Colonic mucosa (tissue), 4 donors: ENCODE measurements at regions not wholly inside any gene's neighbourhood (a gene's known extent, or its start where the extent isn't known, plus 50 kb on each side); places are given as distances from the start of the nearest gene placed in this dataset.

Source experiments
- DNase-seq: peaks from one replicate; pipeline ENCODE4 v3.0.0-alpha.2; 2020
- H3K27ac ChIP-seq: fragments of 200-600 bp; one replicate; pipeline ENCODE4 v1.8.0; 2021
- H3K27me3 ChIP-seq: fragments of 200-600 bp; one replicate; pipeline ENCODE4 v1.8.0; 2021
- H3K36me3 ChIP-seq: fragments of 200-600 bp; one replicate; pipeline ENCODE4 v1.8.0; 2021
- H3K4me1 ChIP-seq: fragments of 200-600 bp; one replicate; pipeline ENCODE4 v1.8.0; 2021; ENCODE audit warnings: mild to moderate bottlenecking
- H3K4me3 ChIP-seq: fragments of 200-600 bp; one replicate; pipeline ENCODE4 v1.8.0; 2021
- H3K9ac ChIP-seq, 2 donors: one replicate each; pipeline ENCODE4 v1.7.0; 2013; ENCODE audit warnings: control low read depth in 2 of 2, low read depth in 2 of 2, low read length in 2 of 2
- H3K9me3 ChIP-seq: fragments of 200-600 bp; one replicate; pipeline ENCODE4 v1.8.0; 2021
- intact Hi-C: fragments of 100-400 bp; cut with DNase I; formaldehyde crosslinking; loops from one replicate; pipeline ENCODE4 v1.14.1; 2022
- TF ChIP-seq, protein P1 (sequence below): fragments of 200-600 bp; IDR thresholded peaks from one replicate; pipeline ENCODE4 v1.8.0; 2022; ENCODE audit warnings: antibody characterized with exemption, mild to moderate bottlenecking
- donor health status: healthy.
- donor health status: DM: no; HTN: no; CAD: no.
- donor health status: DM: no; HTN: no; CAD: no.

DNA sequence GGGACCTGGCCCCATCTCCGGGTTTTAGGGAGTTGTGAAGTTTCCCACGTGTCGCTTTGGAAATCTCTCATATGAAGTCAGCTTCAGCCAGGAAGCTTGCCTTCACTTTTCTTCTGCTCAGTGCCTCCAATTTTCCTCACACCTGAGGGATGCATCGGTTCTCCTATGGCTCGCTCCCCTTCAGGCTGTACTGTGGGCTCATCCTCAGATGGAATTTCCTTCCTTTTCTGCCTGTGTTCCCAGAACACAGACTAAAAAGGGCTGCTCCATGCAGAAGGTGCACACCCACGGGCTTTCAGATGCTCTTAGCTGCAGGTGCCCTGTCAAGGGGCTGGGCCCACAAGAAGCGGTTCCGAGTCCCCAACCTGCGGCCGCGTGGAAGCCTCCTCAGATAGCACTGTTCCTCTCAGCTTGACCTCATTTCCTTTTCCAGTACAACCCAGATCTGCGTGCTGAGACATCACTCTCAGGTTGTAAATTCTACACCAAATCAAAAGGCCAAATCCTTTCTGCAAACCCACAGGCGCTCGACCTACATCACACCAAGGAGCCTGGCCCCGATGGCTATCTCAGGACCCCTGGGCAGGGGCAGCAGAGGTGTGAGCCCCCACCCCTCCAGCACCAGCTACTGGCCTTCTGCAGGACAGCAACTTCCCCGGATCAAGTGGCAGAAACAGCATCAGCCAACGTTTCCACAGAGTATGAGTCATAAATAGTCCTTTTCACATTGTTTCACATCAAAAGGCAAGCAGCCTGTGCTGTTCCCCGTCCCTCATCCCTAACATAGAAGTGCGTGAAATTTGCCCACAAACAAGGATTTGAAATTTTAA is 275.9 kb downstream of the ZNF536 start:
- TF ChIP-seq, protein P1, sequence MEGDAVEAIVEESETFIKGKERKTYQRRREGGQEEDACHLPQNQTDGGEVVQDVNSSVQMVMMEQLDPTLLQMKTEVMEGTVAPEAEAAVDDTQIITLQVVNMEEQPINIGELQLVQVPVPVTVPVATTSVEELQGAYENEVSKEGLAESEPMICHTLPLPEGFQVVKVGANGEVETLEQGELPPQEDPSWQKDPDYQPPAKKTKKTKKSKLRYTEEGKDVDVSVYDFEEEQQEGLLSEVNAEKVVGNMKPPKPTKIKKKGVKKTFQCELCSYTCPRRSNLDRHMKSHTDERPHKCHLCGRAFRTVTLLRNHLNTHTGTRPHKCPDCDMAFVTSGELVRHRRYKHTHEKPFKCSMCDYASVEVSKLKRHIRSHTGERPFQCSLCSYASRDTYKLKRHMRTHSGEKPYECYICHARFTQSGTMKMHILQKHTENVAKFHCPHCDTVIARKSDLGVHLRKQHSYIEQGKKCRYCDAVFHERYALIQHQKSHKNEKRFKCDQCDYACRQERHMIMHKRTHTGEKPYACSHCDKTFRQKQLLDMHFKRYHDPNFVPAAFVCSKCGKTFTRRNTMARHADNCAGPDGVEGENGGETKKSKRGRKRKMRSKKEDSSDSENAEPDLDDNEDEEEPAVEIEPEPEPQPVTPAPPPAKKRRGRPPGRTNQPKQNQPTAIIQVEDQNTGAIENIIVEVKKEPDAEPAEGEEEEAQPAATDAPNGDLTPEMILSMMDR, result no peak
- DNase-seq, result no peak
- Histone ChIP-seq H3K36me3 (no peaks in the 10 kb centered on the region), H3K9me3 (no peaks in the 10 kb centered on the region), H3K9ac (no peak overlapping the region), H3K4me3 (no peak overlapping the region), H3K27me3 (no peaks in the 10 kb centered on the region), H3K27ac (no peak overlapping the region), H3K4me1 (no peaks in the 10 kb centered on the region)
- intact Hi-C loops, result loop anchor here (5.0 kb wide), 1 partner anchor 431 kb away; no protein-coding TSS in a partner anchor

GRCh38 chr19:30646806-30647205 is 274.6 kb downstream of the ZNF536 start:
- intact Hi-C loops, result loop anchor here (5.0 kb wide), 1 partner anchor 430 kb away; no protein-coding TSS in a partner anchor
- Histone ChIP-seq H3K36me3 (no peaks in the 10 kb centered on the region), H3K27ac (no peak overlapping the region), H3K4me1 (no peaks in the 10 kb centered on the region), H3K9me3 (no peaks in the 10 kb centered on the region), H3K4me3 (no peak overlapping the region), H3K9ac (no peak overlapping the region), H3K27me3 (no peaks in the 10 kb centered on the region)
- DNase-seq, result no peak
- TF ChIP-seq, protein P1, result no peak

- Histone ChIP-seq H3K36me3 (no peaks in the 10 kb centered on the region), H3K9ac (no peak overlapping the region), H3K4me3 (no peak overlapping the region), H3K27me3 (no peaks in the 10 kb centered on the region), H3K27ac (no peak overlapping the region), H3K4me1 (no peaks in the 10 kb centered on the region), H3K9me3 (no peaks in the 10 kb centered on the region)
- intact Hi-C loops, result loop anchor here (5.0 kb wide), 1 partner anchor 429 kb away; no protein-coding TSS in a partner anchor
- DNase-seq, result no peak
- TF ChIP-seq, protein P1, result no peak
Observed at GRCh38 chr19:30645946-30646577, 273.9 kb downstream of the ZNF536 start.

DNA sequence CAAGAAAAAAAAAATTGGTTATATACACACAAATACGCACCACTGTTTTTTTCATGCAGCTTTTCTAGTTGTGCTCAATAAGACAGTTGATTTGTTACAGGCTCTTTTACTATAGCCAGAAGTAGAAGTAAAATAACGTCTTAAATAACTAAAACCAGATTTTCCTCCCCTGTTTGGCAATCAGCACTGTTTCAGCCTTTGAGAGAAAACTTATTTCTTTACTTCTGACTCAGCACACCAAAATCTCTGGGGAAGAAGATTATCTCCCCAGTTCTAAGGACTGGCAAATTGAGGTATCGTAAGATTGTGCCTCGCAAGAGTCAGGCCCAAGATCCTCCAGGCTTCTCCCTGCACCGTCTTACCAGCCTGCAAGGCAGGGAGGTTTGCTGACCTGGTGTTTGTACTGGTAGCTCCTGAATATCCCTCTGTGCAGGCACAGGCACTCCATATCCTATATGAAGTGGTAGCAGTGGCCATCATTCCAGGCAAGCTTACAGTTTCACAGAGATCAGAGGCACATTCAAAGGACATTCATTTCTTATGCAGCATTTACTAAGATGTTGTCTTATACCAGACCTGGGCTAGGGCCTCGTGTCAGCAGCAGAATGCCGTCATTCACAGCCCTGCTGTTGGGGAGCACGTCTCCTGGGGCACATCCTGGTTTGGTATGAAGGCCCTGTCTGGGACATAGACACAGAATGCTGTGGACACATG is 268.2 kb downstream of the ZNF536 start:
- Histone ChIP-seq H3K36me3 (no peaks in the 10 kb centered on the region), H3K27ac (no peak overlapping the region), H3K4me1 (no peaks in the 10 kb centered on the region), H3K27me3 (no peaks in the 10 kb centered on the region), H3K9me3 (no peaks in the 10 kb centered on the region), H3K9ac (no peak overlapping the region), H3K4me3 (no peak overlapping the region)
- intact Hi-C loops, result no loop called here
- TF ChIP-seq, protein P1, result no peak
- no peak for DNase-seq

- Histone ChIP-seq H3K27me3 (no peaks in the 10 kb centered on the region), H3K4me1 (no peaks in the 10 kb centered on the region), H3K9ac (no peak overlapping the region), H3K4me3 (no peak overlapping the region), H3K36me3 (no peaks in the 10 kb centered on the region), H3K27ac (no peak overlapping the region), H3K9me3 (no peaks in the 10 kb centered on the region)
- intact Hi-C loops, result no loop called here
- DNase-seq, result no peak
- TF ChIP-seq, protein P1, result no peak
Observed at GRCh38 chr19:30638889-30639288, 266.7 kb downstream of the ZNF536 start.
